Adrenal gland (tissue), 9 donors: ENCODE measurements at regions not wholly inside any gene's neighbourhood (a gene's known extent, or its start where the extent isn't known, plus 50 kb on each side); places are given as distances from the start of the nearest gene placed in this dataset.

ENCODE experiments used
- DNase-seq, 7 donors: peaks; one replicate each; pipeline ENCODE4 v3.0.0-alpha.2; 2019 to 2020
- H3K27ac ChIP-seq, 5 donors: fragments of 200-600 bp; sonication (generic) in 4 of 5; 1 replicate in 3 of 5; 2 replicates in 2 of 5; pipeline versions ENCODE4 v1.5.1 to v1.8.0; 2016 to 2020; ENCODE audit warnings: mild to moderate bottlenecking in 1 of 5
- H3K27me3 ChIP-seq: fragments of 200-600 bp; 2 replicates; pipeline ENCODE4 v1.8.0; 2021
- H3K36me3 ChIP-seq, 2 donors: fragments of 200-600 bp; replicated peaks in 1 of 2; 1 replicate in 1 of 2; 2 replicates in 1 of 2; pipeline versions ENCODE4 v1.5.1 to v1.8.0; 2018 to 2022
- H3K4me1 ChIP-seq, 2 donors: fragments of 200-600 bp; replicated peaks in 1 of 2; 1 replicate in 1 of 2; 2 replicates in 1 of 2; pipeline versions ENCODE4 v1.5.1 to v1.8.0; 2018 to 2021
- H3K4me3 ChIP-seq, 4 donors: fragments of 200-600 bp; sonication (generic) in 3 of 4; one replicate each; pipeline ENCODE4 v1.5.1; 2016 to 2018
- H3K9me3 ChIP-seq, 3 donors: fragments of 200-600 bp; sonication (generic) in 1 of 3; replicated peaks in 1 of 3; 1 replicate in 2 of 3; 2 replicates in 1 of 3; pipeline versions ENCODE4 v1.5.1 to v1.8.0; 2016 to 2021
- CTCF ChIP-seq, 6 experiments: fragments of 450-650 bp in 4 of 6; fragments of 200-600 bp in 2 of 6; sonication (generic) in 1 of 6; IDR thresholded peaks; 1 replicate in 5 of 6; 2 replicates in 1 of 6; pipeline versions ENCODE4 v1.5.1 to v1.8.0; 2016 to 2021; ENCODE audit warnings: antibody characterized with exemption in 6 of 6, mild to moderate bottlenecking in 2 of 6, moderate library complexity in 1 of 6
- POLR2A ChIP-seq, 2 donors: fragments of 450-650 bp; IDR thresholded peaks; one replicate each; pipeline ENCODE4 v1.6.1; 2017; ENCODE audit warnings: antibody characterized with exemption in 2 of 2, mild to moderate bottlenecking in 2 of 2, moderate library complexity in 1 of 2
- WGBS, 4 donors: extraction: QIAGEN DNeasy Blood & Tissue Kit in 2 of 4; methylation state at CpG; one replicate each; pipeline versions ENCODE4 v1.1.5 to v1.1.7; 2013 to 2017; 5-methylcytosine and 5-hydroxymethylcytosine counted together
- intact Hi-C, 2 donors: fragments of 100-400 bp; cut with DNase I; formaldehyde crosslinking; loops; one replicate each; pipeline versions ENCODE4 v1.14.1 to v1.15.0; 2022 to 2023
- donor health status: healthy with polysubstance abuse.
- donor health status: Bipolar disorder and iron deficiency.
- donor health status: DM: yes; HTN: yes; CAD: no.
- donor health status: DM: no; HTN: no; CAD: no.
- donor health status: DM: no; HTN: no; CAD: no.

GRCh38 chr6:116992546-116992945, 115.5 kb downstream of the RFX6 start:
- Histone ChIP-seq H3K4me3 (no peak overlapping the region), H3K27ac (no peak overlapping the region), H3K36me3 (no peaks in the 10 kb centered on the region), H3K4me1 (no peaks in the 10 kb centered on the region), H3K27me3 (no peaks in the 10 kb centered on the region), H3K9me3 (no peaks in the 10 kb centered on the region)
- DNase-seq, result no peak
- intact Hi-C loops, result no loop called here
- no peak for TF ChIP-seq POLR2A (IDR thresholded peaks at IDR 0.05)

- TF ChIP-seq CTCF (IDR thresholded peaks at IDR 0.05), result no peak
These were observed 117.4 kb downstream of the RFX6 start for GRCh38 chr6:116994447-116994846.

GRCh38 chr6:116996842-116997241, 119.8 kb downstream of the RFX6 start:
- DNase-seq, result no peak
- WGBS, 4 donors, result 54 to 72% (median 72%) methylated on average over 5 of the region's 5 CpGs

More at GRCh38 chr6:116994447-116994846, 117.4 kb downstream of the RFX6 start:
- Histone ChIP-seq H3K27me3 (no peaks in the 10 kb centered on the region), H3K4me1 (no peaks in the 10 kb centered on the region), H3K9me3 (no peaks in the 10 kb centered on the region), H3K36me3 (no peaks in the 10 kb centered on the region), H3K27ac (no peak overlapping the region), H3K4me3 (no peak overlapping the region)
- 46 to 59% (median 56%) methylated on average over 5 of the region's 5 CpGs for WGBS, 4 donors
- DNase-seq, result no peak
- intact Hi-C loops, result no loop called here

GRCh38 chr6:116997496-116997895, 120.5 kb downstream of the RFX6 start:
- H3K36me3 ChIP-seq, result no peaks in the 10 kb centered on the region
- 66 to 82% (median 76%) methylated on average over 6 of the region's 6 CpGs for WGBS, 4 donors
- H3K9me3 ChIP-seq, result no peaks in the 10 kb centered on the region
- no peak overlapping the region for H3K4me3 ChIP-seq
- H3K27ac ChIP-seq, result no peak overlapping the region
- intact Hi-C loops, result no loop called here
- H3K4me1 ChIP-seq, result no peaks in the 10 kb centered on the region
- DNase-seq, result no peak
- peaks cover 3% of the 10 kb centered on the region for H3K27me3 ChIP-seq
- TF ChIP-seq POLR2A (IDR thresholded peaks at IDR 0.05) (no peak), CTCF (IDR thresholded peaks at IDR 0.05) (no peak)

More at GRCh38 chr6:116996842-116997241, 119.8 kb downstream of the RFX6 start:
- Histone ChIP-seq H3K36me3 (no peaks in the 10 kb centered on the region), H3K4me1 (no peaks in the 10 kb centered on the region), H3K4me3 (no peak overlapping the region), H3K9me3 (no peaks in the 10 kb centered on the region), H3K27ac (no peak overlapping the region), H3K27me3 (peaks cover 3% of the 10 kb centered on the region)
- no peak for TF ChIP-seq CTCF (IDR thresholded peaks at IDR 0.05)
- TF ChIP-seq POLR2A (IDR thresholded peaks at IDR 0.05), result no peak
- intact Hi-C loops, result no loop called here

GRCh38 chr6:117007659-117008058, 130.6 kb downstream of the RFX6 start:
- Histone ChIP-seq H3K27ac (no peak overlapping the region), H3K9me3 (no peaks in the 10 kb centered on the region), H3K4me3 (no peak overlapping the region), H3K4me1 (no peaks in the 10 kb centered on the region), H3K27me3 (no peaks in the 10 kb centered on the region), H3K36me3 (no peaks in the 10 kb centered on the region)
- intact Hi-C loops, result no loop called here
- TF ChIP-seq POLR2A (IDR thresholded peaks at IDR 0.05), result no peak
- no peak for TF ChIP-seq CTCF (IDR thresholded peaks at IDR 0.05)
- DNase-seq, result no peak
- WGBS, 4 donors, result 72 to 84% (median 76%) methylated on average over 3 of the region's 3 CpGs
